HG02870 (cell line): ENCODE measurements at regions not wholly inside any gene's neighbourhood (a gene's known extent, or its start where the extent isn't known, plus 50 kb on each side); places are given as distances from the start of the nearest gene placed in this dataset.

Source experiments
- ATAC-seq: cut with Tn5 transposase; IDR thresholded peaks from one replicate; pipeline ENCODE4 v1.9.1; 2021; ENCODE audit warnings: mild to moderate bottlenecking, moderate library complexity; ENCODE audit not compliant: unreplicated experiment

DNA sequence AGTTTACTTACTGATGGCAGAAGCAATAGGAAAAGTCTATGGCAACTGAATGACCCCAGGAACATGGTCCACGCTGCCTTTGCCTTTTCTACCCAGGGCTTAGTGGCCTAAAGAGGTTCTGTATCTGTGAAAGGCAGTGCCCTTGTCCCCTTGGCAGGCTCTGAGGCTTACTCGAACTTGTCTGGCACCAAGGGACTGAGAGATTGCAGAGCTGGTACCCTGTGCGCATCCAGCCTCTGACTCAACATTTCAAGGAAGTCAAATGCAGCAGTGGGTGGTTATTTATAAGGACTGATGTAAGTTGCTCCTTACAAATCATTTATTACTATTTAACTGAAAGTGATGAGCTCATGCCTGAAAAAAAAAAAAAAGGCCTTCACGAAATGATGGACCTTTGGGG lies 299.9 kb upstream of the MYOCD start:
- no peak for ATAC-seq

DNA sequence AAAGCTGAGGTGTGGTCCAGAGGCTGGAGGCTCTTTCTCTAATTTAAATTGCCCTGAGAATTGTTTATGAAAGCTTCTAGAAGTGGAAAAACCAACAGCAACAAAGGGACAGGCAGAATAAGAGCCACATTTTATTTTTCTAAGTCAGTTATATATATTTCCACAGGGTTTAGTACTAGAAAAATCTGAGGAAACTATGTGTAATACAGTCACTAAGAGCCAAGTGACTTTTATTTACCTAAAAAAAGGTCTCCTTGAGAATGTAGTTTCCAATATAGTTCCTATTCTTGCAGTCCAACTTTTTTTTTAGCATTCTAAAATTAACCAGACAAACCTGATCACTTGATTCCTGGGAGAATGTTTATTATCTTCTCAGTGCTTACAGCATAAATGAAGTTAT lies 296.6 kb upstream of the MYOCD start:
- no peak for ATAC-seq

DNA sequence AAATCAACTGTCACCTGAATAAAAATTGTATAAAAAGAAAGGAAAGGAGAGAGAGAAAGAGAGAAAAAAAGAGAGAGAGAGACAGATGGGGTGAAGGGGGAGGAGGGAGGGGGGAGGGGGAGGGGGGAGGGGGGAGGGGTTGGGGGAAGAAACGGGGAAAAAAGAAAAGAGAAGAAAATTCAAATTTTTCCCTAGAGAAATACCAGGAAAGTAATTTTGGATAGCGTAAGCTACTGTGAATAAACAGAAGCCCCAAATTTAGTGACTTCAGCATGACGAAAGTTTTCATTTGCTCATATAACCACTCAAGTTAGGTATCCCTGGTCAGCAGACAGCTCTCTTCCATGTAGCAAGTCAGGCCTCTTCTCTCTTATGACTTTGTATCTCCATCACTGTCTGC lies 289.4 kb upstream of the MYOCD start:
- ATAC-seq, result no peak

DNA sequence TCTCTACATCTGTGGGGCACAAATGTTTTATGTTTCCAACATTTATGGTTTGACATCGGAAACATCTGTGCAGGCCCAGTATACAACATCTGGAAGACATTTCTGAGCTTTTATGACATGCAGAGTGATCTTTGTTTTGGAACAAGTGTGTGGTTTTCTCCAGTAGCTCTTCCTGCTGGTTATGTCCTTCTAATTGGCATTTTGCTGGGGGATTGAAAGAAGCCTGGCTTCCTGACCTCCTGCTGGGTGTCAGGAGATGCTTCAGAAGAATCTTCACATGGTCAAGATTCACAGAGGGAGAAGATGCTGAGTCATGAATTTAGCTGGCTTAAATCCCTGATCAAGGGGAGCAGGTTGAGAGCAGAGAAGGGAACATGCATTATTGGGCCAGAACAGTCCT lies 279.5 kb upstream of the MYOCD start:
- ATAC-seq, result no peak

DNA sequence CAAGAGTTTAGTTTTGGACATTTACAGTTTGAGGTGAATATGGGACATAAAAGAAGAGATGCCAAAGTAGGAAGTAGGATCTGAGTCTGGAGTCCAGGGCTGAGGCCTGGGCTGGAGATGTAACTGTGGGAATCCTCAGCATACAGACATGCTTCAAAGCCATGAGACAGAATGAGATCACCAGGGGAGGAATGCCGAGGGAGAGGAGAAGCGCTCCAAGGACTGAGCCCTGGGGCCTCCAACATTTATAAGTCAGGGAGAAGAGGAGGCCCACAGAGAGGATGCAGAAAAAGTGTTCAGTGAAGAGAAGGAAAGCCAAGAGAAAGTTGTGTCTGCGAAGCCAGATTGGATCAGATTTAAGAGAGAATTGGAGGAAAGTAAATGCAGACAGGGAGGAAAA lies 277.5 kb upstream of the MYOCD start:
- ATAC-seq, result no peak

DNA sequence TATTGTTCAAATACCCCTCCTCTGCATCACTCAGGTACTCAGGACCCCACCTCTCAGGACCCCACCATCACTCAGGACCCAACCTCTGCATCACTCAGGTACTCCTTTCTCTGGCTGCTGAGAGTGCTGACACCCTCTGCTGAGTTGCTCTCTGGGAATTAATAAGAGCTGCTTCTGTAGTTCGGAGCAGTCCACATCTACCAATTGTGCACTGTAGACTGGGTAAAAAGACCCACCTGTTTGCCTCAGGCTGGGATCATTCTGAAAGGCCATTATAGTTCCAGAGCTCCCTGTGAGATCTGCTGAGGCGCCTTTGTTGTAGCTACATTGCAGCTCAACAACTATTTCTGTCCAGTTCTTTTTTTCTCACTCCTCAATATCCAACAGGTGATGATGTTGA lies 276.3 kb upstream of the MYOCD start:
- no peak for ATAC-seq

DNA sequence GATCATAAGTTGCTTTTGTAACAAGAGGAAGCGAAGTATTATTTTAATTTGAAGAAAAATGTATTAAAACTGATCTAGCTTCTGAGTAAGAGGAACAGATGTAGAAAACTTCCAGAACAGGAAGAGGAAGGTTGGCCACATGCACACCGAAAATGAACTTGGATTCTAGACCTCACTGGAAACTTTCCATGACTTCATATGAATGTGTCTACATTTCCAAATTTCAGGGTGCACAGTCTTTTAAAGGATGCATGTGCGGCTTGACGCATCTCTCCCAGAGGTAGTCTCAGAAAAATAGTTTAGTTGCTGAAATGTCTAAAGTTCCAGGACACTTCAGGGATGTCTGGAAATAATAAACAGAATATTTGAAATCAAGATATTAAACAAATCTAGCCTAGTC lies 275.1 kb upstream of the MYOCD start:
- ATAC-seq, result no peak

DNA sequence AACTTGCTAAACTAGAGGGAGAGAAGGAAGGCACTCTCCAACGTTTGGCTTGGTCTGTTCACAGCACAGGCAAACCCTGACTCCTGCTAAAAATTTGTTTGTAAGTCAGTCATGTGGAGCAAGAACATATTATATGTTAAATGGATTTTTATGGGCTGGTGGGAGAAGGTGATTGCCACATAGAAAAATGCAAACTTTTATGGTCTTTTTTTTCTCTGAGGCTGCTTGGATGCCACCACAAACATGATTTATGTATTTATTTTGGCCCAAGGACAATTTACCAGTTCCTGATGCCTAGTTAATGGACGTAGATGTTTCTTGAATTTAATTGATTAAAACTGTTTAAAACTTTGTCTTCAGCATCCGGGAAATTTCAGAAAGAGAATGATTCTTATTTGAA lies 274.2 kb upstream of the MYOCD start:
- no peak for ATAC-seq

DNA sequence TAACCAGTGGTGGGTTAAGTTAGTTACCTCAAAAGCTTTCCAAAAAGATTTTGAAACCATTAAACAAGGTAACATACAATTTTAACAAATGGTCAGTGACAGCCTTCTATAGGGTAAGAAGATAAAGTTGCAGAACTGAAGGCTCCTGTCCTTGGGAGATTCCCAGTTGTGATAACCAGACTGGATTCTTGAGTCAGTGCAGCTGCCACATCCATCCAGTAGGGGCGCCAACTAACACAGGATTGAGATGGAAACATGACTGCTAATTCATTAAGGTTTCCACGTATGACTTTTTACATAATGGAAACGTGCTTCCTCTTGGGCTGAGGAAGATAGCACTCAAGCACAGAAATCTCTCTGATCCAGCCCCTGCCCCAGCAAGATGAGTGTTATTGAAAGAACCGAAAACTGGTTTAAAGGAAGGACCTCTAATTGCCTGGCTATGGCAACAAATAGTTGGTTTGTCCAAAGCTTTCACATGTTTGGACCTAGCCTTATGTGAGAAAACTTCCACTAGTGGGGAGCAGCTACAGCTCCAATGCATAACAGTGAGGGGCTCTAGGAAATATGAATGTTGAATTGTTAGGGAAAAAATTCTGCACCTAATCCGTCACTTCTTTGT lies 269.8 kb upstream of the MYOCD start:
- ATAC-seq, result no peak

DNA sequence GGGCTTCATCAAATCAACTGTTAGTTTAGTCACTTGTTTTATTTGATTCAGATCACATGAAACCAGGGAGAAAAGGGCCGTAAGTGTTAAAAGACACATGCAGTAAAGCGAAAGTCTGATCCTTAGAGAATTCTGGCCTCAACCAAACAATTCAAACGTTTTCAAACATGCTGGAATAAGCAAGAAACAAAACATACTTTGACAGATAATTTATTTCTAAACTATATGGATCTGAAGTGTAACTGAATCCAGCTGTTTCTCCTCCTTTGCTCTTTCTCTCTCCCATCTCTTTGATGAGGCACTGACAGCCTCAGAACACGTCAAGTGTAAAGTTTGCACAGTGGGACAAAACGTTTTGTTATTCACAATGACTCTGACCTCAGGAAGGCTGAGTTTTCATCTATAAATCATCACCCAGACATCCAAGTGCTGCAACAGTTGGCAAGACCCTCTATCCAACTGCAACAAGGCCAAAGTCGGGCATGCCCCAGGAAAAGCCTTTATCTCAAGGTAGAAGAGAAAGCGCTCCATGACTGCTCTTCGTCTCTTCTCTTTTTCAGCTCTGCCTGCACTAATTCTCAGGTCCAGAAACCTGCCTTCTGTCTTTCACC lies 267.1 kb upstream of the MYOCD start:
- ATAC-seq, result no peak

DNA sequence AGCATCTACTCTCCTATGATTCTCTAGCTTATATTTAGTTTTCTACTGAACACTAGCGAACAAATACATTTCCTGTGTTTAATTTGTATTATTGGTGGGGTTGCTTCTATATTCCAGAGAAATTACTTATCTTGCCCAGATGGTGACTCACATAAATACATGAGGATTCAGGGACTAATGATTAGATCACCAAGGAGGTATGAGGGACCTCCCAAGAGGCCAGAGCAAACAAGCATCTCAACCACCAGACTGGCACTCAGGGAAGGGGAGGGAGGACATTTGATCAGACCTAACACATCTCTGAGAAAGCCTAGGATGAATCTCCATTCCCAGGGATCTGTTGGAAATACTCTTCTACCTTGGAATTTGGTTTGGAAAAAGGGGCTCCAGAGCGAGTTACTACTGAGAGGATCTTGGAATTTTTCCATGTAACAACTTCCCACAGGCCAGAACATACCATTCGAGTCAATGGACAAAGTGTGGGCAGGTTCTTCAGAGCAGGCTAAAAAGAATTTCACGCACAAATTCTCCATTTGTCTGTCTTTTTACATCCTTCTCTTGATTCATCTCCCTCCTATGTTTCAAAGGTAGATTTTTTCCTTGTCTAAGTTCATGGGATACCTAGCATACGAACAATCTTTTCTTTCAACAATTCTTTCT lies 262.6 kb upstream of the MYOCD start:
- no peak for ATAC-seq

DNA sequence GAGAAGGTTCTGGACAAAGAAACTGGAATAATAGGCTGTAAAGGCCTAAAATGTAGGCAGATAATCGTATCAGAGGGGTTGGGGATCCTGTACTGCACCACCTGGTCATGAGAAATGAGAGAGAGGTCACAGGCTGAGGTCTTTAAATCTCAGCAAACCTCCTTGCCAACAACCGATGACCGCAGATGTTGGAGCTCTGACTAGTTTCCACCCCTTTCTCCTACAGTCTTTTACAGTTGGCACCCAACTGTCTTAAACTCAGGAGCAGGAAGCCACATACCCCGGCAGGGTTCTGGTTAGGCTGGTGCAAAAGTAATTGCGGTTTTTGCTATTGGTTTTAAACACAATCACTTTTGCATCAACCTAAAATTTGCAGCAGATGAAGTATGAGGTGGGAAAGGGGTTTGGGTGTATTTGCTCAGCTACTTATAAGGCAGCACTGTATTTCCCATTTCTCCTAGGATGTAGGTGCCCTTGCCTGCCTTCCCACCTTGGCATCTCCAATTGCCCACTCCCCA lies 261.8 kb upstream of the MYOCD start:
- no peak for ATAC-seq

DNA sequence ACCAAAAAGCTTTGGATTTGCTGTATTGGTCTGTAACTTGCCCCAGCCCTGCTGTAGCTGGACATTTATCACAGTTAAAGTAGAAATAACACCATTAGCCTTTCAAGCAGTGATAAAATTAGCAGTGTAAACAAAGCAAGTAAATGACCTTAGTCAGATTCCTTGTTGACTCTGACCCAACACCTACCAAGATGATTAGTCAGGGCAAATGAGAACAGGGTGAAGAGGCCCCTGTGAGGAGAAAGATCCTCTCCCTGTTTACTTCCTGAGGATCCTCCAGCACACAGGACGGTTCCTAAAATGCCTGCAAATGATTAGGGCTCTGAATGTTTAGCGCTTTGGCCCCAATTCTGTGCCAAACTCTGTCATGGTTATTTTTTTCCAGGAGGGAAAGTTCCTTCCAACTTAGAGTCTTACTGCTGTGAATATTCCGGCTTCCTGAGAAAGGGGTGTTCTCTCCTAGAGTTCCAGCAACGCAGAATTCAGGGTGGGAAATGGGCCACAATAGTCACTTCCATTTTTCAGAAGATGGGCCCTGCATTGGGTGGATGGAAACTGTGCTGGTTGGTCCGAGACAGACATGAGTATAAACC lies 259.0 kb upstream of the MYOCD start:
- ATAC-seq, result no peak

DNA sequence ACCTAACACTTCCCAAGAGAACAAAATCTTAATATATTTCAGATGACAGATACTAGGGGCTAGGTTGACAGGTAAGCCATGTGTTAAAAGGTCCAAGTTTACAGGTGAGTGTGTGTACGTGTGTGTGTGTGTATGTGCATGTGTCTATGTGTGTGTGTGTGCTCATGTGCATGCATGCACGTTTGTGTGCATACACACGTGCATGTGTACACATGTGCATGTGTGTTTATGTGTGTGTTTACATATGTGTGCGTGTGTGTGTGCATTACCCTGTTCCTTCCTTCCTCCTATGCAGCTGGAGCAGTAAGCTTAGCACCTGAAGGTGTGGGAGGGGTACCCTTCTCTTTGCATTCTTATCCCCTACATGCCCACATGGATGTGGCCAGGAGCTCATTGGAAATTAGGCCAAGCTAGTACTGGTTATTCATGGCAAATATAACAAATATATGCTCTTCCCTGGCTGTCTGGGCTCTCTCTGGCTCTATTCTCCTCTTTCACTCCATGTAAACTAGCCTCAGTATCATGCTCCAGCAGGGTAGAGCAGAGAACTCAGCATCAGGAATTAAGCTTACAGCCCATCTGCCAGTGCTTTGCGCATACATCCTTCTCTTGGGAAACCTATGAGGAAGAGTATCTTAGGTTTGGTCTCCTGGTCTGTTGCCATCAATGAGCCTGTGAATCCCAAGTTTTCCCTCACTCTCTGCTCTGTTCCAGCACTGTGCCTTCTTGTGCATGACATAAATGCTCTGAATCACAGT lies 258.0 kb upstream of the MYOCD start:
- no peak for ATAC-seq

DNA sequence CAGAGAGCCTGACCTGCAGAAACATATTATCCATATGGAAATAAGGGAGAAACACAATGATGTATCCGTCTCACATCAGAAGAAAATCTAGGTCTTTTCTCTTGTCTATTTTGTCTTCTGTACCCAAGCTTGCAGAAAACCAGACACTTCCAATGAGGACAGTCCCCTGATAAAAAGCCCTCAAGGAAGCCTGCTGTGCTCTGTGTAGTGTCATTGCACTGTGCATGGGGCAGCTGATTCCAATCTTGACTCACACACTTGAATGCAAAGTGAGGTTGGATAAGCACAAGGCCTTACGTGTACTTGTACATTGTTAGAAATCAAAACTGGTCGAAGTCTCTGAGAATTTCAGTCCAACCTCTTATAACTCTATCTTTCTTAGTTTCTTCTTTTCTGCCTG lies 256.6 kb upstream of the MYOCD start:
- no peak for ATAC-seq

DNA sequence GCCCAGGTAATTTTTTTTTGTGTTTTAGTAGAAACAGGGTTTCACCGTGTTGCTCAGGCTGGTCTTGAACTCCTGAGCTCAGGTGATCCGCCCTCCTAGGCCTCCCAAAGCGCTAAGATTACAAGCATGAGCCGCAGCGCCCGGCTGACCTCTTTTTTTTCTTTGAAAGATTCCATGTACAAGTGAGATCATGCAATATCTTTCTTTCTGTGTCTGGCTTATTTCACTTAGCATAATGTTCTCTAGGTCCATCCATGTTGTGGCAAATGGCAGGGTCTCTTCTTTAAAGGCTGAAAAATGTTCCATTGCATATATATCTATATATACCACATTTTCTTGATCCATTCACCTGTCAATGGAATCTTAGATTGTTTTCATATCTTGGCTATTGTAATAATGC lies 255.0 kb upstream of the MYOCD start:
- no peak for ATAC-seq

DNA sequence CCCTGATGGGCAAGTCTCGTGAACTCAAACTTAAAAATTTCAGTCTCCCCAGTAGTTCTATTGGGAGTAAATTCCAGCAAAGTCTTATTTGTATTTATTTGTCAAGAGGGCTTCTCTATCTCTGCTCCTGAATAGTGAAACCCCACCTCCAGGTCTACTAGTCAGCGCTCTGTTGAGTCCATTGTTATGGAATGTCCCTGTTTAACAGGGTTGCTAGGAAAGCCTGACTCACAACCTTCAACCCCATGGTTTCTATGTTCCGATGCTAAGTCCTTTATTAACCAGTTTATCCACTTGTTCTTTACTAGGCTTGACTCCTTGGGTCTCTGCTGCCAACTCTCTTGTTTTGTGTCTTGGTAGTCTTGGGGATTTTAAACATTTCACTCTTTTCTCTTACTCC lies 250.7 kb upstream of the MYOCD start:
- ATAC-seq, result no peak

DNA sequence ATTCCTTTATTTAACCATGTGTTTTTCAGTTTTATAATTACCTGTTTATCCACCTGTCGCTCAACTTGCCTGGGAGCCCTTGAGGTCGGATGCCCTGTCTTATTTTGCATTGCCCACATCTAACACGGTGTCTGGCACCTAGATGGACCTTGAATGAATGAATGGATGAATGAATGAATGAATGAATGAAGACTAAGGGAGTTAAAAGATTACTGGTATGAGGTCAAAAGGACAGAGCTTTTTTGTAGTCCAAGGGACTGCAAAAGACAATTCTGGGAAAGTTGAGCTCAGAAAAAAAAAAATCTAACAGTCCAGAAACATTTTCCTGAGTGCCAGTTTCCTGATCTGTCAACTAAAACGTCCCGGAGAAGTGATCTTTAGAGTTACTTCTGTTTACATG lies 244.6 kb upstream of the MYOCD start:
- no peak for ATAC-seq

DNA sequence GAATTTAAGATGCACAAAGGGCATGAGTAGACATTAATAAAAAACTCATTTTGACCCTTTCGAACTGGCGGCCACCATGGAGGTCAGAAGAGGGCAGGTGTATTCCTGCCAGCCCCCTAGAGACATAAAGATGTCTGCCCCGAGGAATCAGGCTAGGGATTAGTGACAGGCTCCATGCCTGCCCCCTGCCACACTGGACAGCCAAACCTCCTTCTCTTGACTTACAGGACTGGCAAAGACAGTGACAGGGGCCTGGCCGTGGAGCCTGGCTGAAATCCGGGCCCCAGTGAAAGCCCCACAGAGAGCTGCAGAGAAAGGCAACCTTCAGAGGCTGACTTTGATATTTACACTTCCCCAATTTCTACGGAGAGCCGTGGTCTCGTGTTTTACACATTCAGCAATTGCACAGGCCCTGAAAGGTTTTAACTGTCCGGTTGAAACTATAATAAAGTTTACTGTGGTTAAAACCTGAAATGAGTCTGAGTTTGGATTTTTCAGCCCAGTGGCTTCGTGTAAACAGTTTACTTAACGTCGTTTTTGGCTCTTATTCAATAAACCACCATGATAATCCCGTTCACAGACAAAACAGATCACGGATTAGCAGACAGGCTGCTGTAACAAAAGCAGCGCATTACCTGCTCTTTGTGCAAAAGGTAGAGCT lies 243.9 kb upstream of the MYOCD start:
- peak; percentile 86 for ATAC-seq

DNA sequence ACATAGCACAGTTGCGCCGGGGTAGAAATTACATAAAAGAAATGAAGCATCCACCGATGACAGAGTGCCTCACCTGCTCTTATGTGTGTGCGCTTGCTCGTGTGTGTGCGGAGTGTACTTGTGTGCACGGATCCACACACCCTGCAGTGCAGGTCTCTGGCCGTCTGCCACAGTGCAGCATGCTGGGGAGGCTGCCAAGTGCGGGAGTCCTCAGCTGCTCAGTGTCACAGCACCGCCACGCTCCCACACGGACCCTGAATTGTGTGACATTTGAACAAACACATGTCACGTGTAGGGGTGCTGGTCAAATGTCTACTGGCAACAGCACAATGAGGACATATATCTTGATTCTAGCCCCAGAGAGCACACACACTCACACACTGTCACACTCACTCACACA lies 243.0 kb upstream of the MYOCD start:
- ATAC-seq, result no peak

DNA sequence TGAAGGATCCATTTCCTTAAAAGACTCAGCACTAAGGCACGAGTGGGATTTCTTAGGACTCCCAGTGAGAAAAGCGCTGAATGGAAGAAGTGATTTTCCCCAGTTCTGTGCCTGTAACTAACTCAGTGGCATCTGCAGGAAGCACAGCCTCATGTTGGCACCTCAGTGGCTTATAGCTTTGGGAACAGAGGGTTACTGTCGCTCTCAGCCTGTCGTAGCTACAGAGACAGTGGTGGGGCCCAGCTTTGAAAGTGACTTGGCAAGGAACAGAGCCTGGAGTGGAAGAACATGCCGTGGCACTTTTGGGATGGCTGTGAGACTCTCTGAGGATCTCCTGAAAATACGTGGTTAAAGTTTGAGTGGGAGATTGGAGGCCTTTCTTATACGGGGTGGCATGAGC lies 242.4 kb upstream of the MYOCD start:
- ATAC-seq, result no peak
